GM18867 (cell line): ENCODE measurements at regions not wholly inside any gene's neighbourhood (a gene's known extent, or its start where the extent isn't known, plus 50 kb on each side); places are given as distances from the start of the nearest gene placed in this dataset.

Source experiments
- ATAC-seq: cut with Tn5 transposase; IDR thresholded peaks from one replicate; pipeline ENCODE4 v1.9.1; 2021; ENCODE audit warnings: mild to moderate bottlenecking, moderate library complexity; ENCODE audit not compliant: unreplicated experiment

DNA sequence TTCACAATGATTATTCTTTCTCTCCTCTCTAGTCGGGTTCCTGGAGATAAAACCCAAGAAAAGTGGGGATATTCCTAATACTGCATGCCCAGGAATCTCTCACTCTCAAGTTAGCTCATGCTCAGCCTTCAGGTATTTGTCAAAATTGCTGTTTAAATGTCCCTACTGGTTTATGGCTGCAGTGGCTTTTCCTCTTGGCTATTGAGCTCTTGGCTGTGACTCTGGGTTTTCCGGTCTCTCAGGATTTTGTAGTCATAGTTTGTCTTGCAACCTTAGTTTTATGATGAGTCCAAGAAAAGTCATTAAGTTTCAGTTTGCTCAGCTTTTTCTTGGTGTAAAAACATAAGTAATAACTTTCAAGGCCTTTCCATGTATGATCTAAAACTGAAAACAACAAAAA, 820.7 kb upstream of the HS6ST1 start:
- no peak for ATAC-seq

DNA sequence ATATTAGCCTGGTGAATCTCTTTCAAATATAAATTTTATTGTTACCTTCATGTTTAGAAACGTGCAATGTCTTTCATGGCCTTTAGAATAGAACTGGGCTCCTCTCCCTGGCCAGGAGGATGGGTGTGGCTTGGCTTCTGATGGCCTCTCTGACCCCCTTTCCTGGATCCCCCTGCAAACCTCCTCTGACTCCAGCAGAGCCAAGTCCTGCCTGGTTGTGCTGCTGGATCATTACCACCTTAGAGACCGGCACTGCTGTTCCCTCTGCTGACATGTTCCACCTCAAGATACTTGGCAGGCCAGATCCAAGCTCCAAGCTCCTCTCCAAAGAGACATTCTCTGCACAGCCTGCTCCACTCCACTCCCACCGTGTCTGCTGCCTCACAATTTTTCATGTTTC, 823.8 kb upstream of the HS6ST1 start:
- no peak for ATAC-seq

DNA sequence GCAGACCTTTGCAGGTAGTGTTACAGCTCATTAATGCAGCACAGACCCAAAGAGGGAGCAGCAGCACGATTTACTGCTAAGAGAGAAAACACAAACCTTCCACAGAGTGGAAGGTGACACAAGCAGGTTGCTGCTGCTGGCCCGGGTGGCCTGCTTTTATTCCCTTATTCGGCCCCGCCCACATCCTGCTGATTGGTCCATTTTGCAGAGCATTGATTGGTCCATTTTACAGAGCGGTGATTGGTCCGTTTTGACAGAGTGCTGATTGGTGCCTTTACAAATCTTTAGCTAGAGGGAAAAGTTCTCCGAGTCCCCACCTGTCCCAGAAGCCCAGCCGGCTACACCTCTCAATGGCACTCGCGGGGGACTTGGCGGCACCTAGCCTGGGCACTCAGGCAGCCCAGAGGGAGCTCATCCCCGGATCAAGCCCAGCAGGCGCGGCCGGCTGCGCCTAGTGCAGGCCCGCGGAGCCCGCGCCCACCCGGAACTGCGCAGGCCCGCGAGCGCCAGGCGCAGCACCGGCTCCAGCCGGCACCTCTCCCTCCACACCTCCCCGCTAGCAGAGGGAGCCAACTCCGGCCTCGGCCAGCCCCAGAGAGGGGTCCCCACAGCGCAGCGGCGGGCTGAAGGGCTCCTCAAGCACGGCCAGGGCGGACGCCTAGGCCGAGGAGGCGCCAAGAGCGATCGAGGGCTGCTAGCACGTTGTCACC, 825.6 kb upstream of the HS6ST1 start:
- no peak for ATAC-seq

DNA sequence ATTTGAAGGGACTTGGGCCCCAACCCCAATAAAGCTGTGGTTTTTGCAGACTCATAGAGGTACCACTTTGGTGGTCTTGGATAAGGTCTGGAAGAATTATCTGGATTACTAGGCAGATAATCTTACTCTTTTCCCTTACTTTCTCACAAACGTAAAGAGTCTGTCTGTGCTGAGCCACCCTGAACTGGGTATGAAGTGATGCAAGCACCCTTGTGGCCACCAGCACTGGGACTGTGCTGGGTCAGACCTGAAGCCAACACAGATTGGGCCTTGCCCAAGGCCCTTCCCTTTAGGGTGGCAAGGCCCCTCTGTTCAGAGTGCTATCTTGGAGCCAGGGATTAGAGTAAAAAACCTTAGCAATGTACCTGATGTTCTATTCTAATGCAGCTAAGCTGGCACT, 827.0 kb upstream of the RAB6C start:
- no peak for ATAC-seq

DNA sequence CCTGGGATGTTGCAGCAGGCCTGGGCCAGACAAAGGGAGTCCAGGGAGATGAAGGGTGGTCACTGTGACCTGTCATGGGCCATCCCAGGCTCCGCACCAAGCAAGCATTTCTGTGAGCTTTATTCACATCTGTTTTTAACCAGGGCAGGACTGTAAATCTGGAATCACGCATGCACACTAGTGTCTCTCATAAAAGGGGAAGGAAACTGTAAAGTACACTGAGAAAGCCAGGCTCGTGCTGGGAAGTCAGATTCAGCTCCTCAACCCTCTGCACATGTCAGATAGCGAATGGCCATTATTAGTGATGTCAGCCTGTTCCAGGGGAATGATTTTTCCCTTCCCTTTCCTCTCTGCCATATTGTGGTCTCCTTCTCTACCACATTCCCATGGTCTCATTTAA, 818.6 kb upstream of the RAB6C start:
- ATAC-seq = no peak

DNA sequence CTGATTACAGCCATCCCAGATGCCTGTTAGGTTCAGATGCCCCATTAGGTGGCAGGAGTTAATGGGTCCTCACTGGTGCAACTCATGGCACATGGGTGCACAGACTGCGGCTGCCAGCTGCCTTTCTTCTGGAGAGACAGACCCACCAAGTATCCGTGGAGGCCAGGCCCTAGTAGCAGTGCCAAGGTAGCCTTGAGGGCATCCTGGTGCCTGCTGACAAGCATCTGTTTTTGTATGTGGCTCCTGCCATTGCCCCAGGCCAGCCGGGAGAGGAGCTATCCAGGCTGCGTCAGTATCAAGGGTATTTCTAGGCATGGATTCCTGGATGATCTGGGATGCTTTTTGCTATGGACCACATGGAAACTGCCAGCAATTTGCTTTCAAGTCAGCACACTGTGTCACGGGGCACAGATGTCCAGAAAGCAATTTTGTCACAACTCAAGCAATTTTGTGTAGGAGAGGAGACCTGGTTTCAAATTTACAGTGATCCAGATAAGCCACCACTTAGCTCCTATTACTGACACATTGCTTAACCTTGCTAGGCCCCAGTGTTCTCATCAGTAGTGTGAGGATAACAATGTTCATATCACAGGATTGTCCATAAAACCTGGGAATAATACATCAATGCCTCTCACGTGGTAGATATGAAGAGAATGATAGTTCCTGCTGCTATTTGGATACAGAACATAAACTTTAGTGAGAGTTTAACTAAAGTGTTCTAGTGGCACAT, 815.1 kb upstream of the RAB6C start:
- ATAC-seq = no peak

DNA sequence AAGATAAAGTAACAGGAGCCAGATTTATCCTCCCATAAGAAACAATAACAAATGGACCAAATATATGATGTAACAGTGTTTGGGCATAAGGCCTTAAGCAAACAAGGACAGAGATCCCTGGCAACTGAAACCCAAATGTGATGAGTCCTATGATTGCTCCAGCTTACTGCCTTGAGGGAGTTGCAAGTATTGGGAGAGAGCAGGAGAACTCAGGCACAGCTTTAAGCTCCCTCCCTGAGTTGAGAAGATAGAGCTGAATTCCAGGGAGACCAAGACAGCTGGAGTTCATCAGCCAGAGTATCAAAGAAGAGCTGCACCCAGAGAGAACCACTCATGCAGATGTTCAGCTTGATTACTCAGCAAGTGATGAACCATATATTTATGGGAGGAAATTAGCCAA, 814.5 kb upstream of the RAB6C start:
- ATAC-seq = no peak

DNA sequence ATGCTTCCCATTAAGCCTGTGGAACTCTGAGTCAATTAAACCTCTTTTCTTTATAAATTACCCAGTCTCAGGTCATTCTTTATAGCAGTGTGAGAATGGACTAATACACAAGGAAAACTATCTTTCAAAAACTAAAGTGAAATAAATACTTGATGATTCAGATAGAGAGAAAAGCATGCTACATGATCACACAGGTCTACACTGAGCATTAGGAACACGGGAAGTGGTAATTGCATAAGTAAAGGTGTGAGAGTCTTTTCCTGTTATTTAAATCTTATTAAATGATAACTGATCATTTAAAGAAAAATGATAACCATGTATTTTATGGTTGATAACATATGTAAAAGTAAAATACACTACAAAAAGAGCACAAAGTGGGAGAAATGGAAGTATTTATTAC, 812.0 kb upstream of the RAB6C start:
- no peak for ATAC-seq

DNA sequence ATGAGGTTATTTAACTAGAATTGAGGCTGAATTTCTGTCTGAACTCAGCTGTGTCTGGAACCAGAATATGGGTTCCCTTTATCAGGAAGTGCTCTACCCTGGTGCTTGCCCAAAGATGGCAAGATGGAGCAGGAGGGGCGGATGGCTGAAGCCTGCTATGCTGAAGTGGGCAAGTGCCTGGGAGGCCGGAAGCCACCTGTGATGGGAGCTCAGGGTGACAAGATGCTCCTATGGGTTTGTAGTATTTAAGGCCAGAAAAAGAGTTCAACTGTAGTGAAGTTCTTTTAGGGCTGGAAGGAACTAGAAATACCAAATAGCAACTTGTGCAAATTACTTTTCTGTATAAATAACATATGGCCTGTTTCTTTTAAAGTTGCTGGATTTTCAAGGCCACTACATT, 808.9 kb upstream of the RAB6C start:
- no peak for ATAC-seq

DNA sequence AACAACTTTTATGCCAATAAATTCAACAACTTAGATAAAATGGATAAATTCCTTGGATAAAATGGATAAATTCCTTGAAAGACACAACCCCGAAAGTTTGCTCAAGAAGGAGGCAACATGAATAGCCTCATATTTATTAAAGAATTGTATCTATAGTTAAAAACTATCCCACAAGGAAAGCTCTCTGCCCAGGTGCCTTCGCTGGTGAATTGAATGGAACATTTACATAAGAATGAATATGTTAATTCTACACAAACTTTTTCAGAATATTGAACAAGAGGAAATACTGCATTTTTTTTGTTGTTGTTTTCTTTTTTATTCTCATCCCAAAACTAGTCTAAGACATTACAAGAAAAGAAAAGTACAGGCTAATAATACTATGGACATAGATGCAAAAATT, 805.3 kb upstream of the RAB6C start:
- ATAC-seq = no peak

DNA sequence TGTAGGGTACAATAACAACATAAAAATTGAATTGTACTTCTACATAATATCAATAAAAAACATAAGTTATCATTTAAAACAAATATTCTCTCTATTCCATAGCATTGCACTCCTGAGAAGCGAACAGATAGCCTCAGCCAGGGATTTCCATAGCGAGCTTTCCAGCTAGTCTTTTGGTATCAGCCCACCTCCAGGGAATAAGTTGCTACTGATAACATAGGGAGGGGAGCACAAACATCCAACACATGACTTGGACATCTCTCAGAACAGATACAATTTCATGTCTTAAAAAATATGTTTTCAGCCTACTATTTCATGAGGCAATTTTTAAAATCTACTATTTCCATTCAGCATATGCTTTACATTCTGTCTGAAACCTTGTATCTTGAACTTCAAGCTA, 804.4 kb upstream of the RAB6C start:
- no peak for ATAC-seq

DNA sequence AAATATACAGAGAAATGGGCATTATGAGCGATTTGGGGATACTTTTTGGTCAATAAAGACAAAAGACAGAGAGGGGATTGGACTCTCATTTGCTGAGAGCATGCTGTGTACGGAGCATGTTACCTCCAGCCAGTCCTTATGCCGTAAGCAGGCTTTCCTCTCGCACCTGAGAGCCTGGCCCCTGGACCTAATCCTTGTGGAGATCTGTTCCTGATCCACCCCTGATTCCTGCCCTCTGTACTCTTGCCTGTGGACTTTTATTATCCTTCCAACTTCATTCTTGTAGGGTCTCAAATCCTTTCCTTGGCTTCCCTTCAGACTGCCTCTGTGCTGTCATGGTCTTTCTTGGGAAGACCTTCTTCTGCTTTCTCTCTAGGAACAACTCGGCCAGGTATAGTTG, 803.1 kb upstream of the RAB6C start:
- no peak for ATAC-seq

DNA sequence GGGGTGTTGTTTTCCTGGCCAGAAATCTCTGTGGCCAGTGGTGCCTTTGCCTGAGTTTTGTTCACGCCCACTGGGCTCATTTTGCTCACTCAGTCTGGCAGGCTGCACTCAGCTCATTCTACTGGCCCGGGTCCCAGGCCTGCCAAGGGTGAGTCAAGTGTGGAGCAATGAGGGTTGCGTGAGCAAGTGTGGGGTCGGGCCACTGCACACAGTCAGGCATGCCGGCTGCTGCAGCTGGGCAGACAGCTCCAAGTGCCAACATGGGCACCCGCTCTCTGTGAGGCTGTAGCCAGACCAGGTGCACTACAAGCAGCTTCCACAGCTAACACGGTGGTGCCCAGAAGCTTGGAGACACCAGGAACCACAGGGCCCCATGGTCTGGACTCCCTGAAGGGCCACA, 801.1 kb upstream of the RAB6C start:
- ATAC-seq = no peak

DNA sequence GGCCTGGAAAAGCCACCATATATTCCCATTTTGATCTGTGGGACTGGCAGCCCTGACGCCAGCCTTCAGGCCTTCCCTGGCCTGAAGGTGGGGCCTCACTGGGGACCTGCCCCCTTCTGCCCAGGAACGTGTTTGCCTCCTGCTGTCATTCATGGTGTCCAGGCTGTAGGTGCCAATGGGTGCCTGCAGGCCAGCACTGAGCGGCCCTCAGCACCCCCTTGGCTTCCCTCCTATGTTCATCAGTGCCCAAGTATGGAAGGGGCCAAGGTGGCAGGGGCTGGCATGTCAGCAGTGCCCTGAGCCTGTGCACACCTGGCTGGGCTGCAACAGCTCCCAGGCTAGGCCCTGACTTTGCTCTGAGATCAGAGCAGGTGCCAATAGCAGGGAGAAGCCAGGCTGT, 800.3 kb upstream of the RAB6C start:
- no peak for ATAC-seq

DNA sequence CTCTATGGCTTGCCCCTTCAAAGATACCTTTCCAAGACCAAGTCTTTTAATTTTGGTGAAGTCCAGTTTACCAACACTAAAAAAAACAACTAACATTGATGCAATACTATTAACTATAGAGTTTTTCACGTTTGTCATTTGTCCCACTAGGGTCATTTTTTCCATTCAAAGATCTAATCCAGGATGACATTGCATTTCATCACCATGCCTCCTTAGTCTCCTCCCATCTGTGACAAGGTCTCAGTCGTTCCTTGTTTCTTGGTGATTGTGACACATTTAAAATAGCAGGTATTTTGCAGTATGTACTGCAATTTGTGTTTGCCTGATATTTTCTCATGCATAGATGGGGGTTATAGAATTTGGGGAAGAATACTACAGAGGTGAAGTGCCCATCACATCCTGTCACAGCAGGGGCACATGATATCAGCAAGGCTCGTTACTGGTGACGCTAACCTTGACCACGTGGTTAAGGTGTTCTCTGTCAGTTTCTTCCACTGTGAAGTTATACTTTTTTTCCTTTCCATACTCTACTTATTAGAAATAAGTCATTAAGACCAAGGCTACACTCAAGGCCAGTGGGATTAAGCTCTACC, 799.2 kb upstream of the RAB6C start:
- no peak for ATAC-seq

DNA sequence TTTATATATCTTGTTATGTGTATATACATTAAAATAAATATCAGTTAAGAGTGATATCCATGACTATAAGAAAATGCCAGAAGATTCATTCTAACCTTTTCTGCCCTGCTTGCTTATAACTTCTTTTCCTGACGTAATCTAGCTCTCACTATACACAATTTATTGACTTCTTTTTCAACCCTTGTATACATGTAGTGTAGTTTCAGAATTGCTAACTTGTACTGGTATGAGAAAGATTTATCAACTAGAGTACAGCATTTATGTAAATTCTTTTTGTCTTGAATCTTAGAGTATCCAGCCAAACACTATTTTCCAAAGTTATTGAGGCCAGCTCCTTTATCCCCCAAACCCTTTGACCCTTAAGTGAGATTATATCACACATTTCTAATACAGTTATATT, 798.0 kb upstream of the RAB6C start:
- peak; percentile 70 for ATAC-seq

DNA sequence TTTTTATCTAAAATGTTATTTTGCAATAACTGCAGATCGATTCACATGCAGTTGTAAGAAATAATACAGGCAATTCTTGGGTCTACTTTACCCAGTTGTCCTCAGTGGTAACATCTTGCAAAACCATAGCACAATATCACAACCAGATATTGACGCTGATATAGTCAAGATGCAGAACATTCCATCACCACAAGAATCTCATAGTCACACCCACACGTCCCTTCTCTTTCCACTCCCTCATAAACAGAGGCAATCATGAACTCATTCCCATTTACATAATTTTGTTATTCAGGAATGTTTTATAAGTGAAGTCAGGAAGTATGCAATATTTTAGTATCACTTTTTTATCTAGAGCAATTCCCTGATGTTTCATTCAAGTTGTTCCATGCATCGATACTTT, 797.5 kb upstream of the RAB6C start:
- no peak for ATAC-seq

DNA sequence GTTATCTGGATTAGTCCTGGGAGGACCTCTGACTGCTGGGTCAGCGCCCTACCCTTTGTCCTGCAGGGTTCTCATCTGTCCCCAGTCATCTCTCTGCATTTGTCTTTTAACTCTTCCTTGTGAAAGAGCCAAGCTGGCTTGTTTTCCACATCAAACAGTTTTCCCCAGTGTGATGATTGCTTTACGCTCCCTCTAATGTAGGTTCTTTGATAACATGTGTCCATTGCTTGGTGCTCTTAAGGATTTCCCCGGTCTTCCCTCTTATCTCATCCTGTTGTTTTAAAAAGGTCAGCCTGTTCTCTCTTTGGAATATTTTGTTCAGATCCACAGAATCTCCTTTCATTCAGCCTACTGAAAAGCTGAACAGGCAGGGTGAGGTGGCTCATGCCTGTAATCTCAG, 792.1 kb upstream of the RAB6C start:
- ATAC-seq = no peak

DNA sequence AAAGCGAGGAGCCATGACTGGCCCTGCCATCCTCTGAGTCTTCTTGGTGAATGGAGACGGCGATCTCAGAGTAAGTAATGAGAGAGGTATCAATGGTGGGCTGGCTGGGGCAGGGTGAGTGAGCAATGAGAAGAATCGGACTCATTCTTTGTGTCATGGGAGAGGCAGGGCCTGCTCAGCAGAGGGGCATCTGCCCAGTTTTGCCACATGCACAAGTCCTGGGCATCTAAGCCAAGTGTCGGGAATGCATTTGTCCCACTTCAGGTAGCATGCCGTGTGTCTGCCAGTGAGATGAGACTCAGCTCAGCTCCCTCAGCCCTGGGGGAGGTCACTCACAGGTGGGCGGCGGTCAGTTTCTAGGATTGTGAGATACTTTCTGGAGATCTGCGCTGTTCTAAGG, 791.0 kb upstream of the RAB6C start:
- ATAC-seq = no peak

DNA sequence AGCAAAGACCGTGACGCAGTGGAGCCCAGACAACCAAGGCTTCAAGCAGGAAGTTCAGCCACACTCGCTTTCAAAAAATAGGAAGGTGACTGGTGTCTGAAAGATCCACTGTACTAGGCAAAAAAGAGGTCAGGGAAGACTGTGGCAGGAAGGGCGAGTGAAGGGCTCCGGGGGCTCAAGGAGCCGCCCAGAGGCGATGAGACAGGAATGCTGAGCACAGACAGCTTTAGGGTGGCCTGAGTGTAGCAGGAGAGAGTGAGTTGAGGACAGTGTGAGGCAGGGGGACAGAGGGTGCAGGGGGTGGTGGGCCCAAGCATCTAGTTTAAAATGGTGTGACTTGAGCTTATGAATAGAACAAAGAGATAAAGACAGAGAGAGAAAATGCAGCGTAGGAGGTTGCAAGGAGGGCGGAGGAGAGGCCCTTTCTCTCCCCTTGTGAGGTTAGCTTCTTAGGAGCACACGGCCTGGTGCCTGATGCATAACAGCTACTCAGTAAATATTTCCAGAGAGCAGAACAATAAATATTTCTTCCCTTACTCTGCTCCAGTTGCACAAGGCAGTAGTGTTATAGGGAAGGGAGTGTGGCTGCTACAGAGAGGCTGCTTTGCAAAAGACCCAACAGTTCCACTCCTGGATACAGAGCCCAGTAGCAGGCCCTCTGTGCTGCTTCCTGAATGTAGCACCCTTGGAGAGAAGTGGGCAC, 789.7 kb upstream of the RAB6C start:
- no peak for ATAC-seq

DNA sequence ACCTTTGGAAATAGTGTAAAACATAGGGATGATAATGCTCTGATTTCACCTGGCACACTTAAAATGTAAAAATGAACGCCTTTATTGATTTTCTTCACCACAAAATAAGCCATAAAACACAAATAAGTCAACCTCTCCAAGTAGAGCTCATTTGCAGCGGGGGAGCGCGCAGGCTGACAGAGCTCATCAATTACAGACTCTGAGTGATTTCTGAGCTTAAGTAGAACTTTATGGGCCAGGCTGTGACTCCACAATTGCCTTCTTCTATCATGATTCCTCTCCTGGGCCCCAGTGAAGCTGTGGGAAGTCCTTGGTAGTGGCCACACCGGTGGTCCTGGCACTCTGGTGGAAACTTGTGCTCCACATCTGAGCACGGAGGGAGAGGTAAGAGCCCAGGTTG, 789.0 kb upstream of the RAB6C start:
- ATAC-seq = no peak

DNA sequence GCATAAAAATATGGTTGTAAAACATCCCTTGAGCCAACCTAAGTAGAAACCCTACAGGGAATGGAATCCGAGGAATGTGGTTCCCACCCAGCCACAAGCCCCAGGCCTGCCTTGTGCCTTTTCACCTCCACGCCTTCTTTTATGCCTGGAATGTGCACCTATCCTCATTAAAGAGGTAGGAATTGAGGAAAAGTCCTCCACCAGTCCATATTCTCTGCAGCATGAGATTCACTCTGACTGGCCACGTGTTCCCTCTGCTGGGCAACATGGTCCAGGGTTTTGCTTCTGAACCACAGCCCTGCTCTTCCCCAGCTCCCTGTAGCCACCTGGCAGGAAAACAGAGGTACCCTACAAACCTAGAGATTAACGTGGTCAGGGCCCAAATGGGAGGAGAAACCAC, 787.9 kb upstream of the RAB6C start:
- ATAC-seq = no peak
